HepG2 (cell line): ENCODE measurements at regions not wholly inside any gene's neighbourhood (a gene's known extent, or its start where the extent isn't known, plus 50 kb on each side); places are given as distances from the start of the nearest gene placed in this dataset.

Experiments
- ATAC-seq: fragments of 200-7000 bp; cut with Tn5 transposase; 3 replicates; pipeline ENCODE4 v1.9.1; 2020; ENCODE audit warnings: mild to moderate bottlenecking, moderate library complexity
- BruUV-seq: library from RNA; stranded (reverse); fragments of 400-500 nt; replicated peaks from 2 replicates; lab custom pipeline; 2021; lab: Mats Ljungman, UMichigan
- CTCF ChIA-PET: fragments of 300-600 bp; formaldehyde crosslinking; extraction: SDS; loops from one replicate; lab custom pipeline; 2021; ENCODE audit warnings: low total read pairs, inconsistent platforms, low intra/inter-chr PET ratio; lab: Yijun Ruan, JAX
- POLR2A ChIA-PET: fragments of 350-600 bp; sonication (Branson Sonifier 250); formaldehyde crosslinking; loops from one replicate; lab custom pipeline; 2020; ENCODE audit warnings: antibody characterized with exemption, inconsistent platforms; lab: Yijun Ruan, JAX
- DNase-seq: peaks from one replicate; pipeline ENCODE4 v3.0.0-alpha.2; 2015; ENCODE audit warnings: low spot score
- FAIRE-seq: peaks from 3 replicates; lab custom pipeline; 2011; peaks lifted over from hg19 to GRCh38; lab: Jason Lieb, UNC
- H2AFZ ChIP-seq: one replicate; pipeline ENCODE4 v1.6.1; 2011; ENCODE audit warnings: low read length, inconsistent platforms
- H3K27ac ChIP-seq: fragments of 300-600 bp; 3 replicates; pipeline ENCODE4 v1.8.0; 2011; ENCODE audit warnings: mixed run types, mild to moderate bottlenecking, mixed read lengths, low read length, inconsistent platforms; ENCODE audit not compliant: insufficient read depth; ENCODE audit errors: extremely low read length
- H3K27me3 ChIP-seq, 2 experiments: fragments of 200-600 bp in 1 of 2; 2 replicates in 1 of 2; 3 replicates in 1 of 2; pipeline versions ENCODE4 v1.6.0 to v1.8.0; 2011; ENCODE audit warnings: low read length in 2 of 2, mild to moderate bottlenecking in 2 of 2, moderate library complexity in 2 of 2, inconsistent platforms in 1 of 2; ENCODE audit not compliant: insufficient read depth in 2 of 2, control insufficient read depth in 1 of 2
- H3K36me3 ChIP-seq, 2 experiments: fragments of 200-600 bp in 1 of 2; replicated peaks in 1 of 2; 2 replicates in 1 of 2; 3 replicates in 1 of 2; pipeline versions ENCODE4 v1.5.1 to v1.8.0; 2011; ENCODE audit warnings: low read length in 2 of 2, inconsistent platforms in 1 of 2; ENCODE audit not compliant: insufficient read depth in 2 of 2, control insufficient read depth in 1 of 2
- H3K4me1 ChIP-seq: 2 replicates; pipeline ENCODE4 v1.5.1; 2012; ENCODE audit warnings: low read length, inconsistent platforms; ENCODE audit not compliant: insufficient read depth
- H3K4me2 ChIP-seq: 2 replicates; pipeline ENCODE4 v1.6.0; 2011; ENCODE audit warnings: low read depth, low read length, inconsistent platforms
- H3K4me3 ChIP-seq, 3 experiments: fragments of 200-600 bp in 1 of 3; sonication (generic), shearing (Covaris generic) in 1 of 3; replicated peaks in 1 of 3; 2 replicates each; pipeline ENCODE4 v1.5.1; 2011 to 2016; ENCODE audit warnings: low read length in 3 of 3, inconsistent platforms in 2 of 3, low read depth in 2 of 3, mild to moderate bottlenecking in 2 of 3, control low read depth in 1 of 3, mixed read lengths in 1 of 3; ENCODE audit not compliant: insufficient read depth in 1 of 3
- H3K79me2 ChIP-seq: one replicate; pipeline ENCODE4 v1.6.1; 2011; ENCODE audit warnings: low read length, inconsistent platforms; ENCODE audit not compliant: insufficient read depth
- H3K9ac ChIP-seq: 2 replicates; pipeline ENCODE4 v1.6.0; 2011; ENCODE audit warnings: mild to moderate bottlenecking, low read depth, low read length, inconsistent platforms; ENCODE audit not compliant: insufficient read depth
- H3K9me3 ChIP-seq: 2 replicates; pipeline ENCODE4 v1.5.1; 2012; ENCODE audit warnings: mild to moderate bottlenecking, low read length
- H4K20me1 ChIP-seq: 2 replicates; pipeline ENCODE4 v1.6.0; 2011; ENCODE audit warnings: inconsistent platforms, mild to moderate bottlenecking, low read length, moderate library complexity; ENCODE audit not compliant: insufficient read depth
- CENPT ChIP-seq: sonication (generic); formaldehyde crosslinking; IDR thresholded peaks from 2 replicates; pipeline ENCODE4 v1.8.0; 2022; ENCODE audit warnings: low read depth, mild to moderate bottlenecking, moderate library complexity, missing genetic modification reagents
- EEA1 ChIP-seq: sonication (generic); formaldehyde crosslinking; IDR thresholded peaks from 2 replicates; pipeline ENCODE4 v1.5.1; 2020; ENCODE audit warnings: mild to moderate bottlenecking, missing genetic modification reagents, borderline replicate concordance
- HDAC1 ChIP-seq: sonication (generic); formaldehyde crosslinking; IDR thresholded peaks from 2 replicates; pipeline ENCODE4 v1.5.1; 2020; ENCODE audit warnings: mild to moderate bottlenecking, missing genetic modification reagents
- MAFG ChIP-seq: sonication (generic); formaldehyde crosslinking; IDR thresholded peaks from 2 replicates; pipeline ENCODE4 v1.5.1; 2020; ENCODE audit warnings: mild to moderate bottlenecking, missing genetic modification reagents
- MBNL3 ChIP-seq: fragments of 250-450 bp; sonication (Bioruptor Pico); conservative IDR thresholded peaks from 2 replicates; pipeline ENCODE4 v1.8.0; 2022; ENCODE audit warnings: mild to moderate bottlenecking, inconsistent platforms
- NFATC3 ChIP-seq: sonication (generic); formaldehyde crosslinking; IDR thresholded peaks from 2 replicates; pipeline ENCODE4 v1.5.1; 2020; ENCODE audit warnings: mild to moderate bottlenecking, missing genetic modification reagents
- POLR2G ChIP-seq: fragments of 200-400 bp; formaldehyde crosslinking; IDR thresholded peaks from 2 replicates; pipeline ENCODE4 v1.6.1; 2018; ENCODE audit warnings: mild to moderate bottlenecking, low read depth, low read length, moderate library complexity
- RAD21 ChIP-seq: fragments of 450-650 bp; formaldehyde crosslinking; IDR thresholded peaks from 2 replicates; pipeline ENCODE4 v1.5.0; 2020; ENCODE audit warnings: mild to moderate bottlenecking
- RELA ChIP-seq: sonication (generic); formaldehyde crosslinking; IDR thresholded peaks from 2 replicates; pipeline ENCODE4 v1.4.0; 2020; ENCODE audit warnings: missing genetic modification reagents
- RFXANK ChIP-seq: IDR thresholded peaks from 2 replicates; pipeline ENCODE4 v1.6.1; 2016
- SAFB2 ChIP-seq: sonication (generic); formaldehyde crosslinking; IDR thresholded peaks from 2 replicates; pipeline ENCODE4 v1.5.1; 2020; ENCODE audit warnings: missing genetic modification reagents, low read depth, mild to moderate bottlenecking, borderline replicate concordance
- SSRP1 ChIP-seq: IDR thresholded peaks from 2 replicates; pipeline ENCODE4 v1.6.1; 2016; ENCODE audit warnings: control low read depth
- ZFP37 ChIP-seq: sonication (generic); formaldehyde crosslinking; IDR thresholded peaks from 2 replicates; pipeline ENCODE4 v1.4.0; 2020; ENCODE audit warnings: missing genetic modification reagents, borderline replicate concordance
- ZFX ChIP-seq: sonication (generic); formaldehyde crosslinking; IDR thresholded peaks from 2 replicates; pipeline ENCODE4 v1.4.0; 2020; ENCODE audit warnings: mild to moderate bottlenecking, low read depth, missing genetic modification reagents, moderate library complexity
- ZNF709 ChIP-seq: sonication (generic); formaldehyde crosslinking; IDR thresholded peaks from 2 replicates; pipeline ENCODE4 v1.5.0; 2020; ENCODE audit warnings: mild to moderate bottlenecking, missing genetic modification reagents
- ZSCAN20 ChIP-seq: sonication (generic); formaldehyde crosslinking; IDR thresholded peaks from 2 replicates; pipeline ENCODE4 v1.4.0; 2020; ENCODE audit warnings: missing genetic modification reagents, mild to moderate bottlenecking, borderline replicate concordance
- ZSCAN25 ChIP-seq: sonication (generic); formaldehyde crosslinking; IDR thresholded peaks from 2 replicates; pipeline ENCODE4 v1.8.0; 2022; ENCODE audit warnings: mild to moderate bottlenecking, missing genetic modification reagents
- WGBS: methylation state at CpG from one replicate; pipeline ENCODE4 v1.1.6; 2017; ENCODE audit warnings: low lambda C conversion rate; 5-methylcytosine and 5-hydroxymethylcytosine counted together
- in situ Hi-C: cut with HindIII; loops from 2 replicates; pipeline ENCODE4 v1.10.0; 2017; ENCODE audit warnings: low pct_unique_long_range_greater_than_20kb; ENCODE audit not compliant: extremely low pct_ligation_motif_present
- intact Hi-C: fragments of 100-400 bp; cut with micrococcal nuclease; formaldehyde crosslinking; loops from one replicate; pipeline ENCODE4 v1.10.0; 2022; ENCODE audit not compliant: unreplicated experiment

DNA sequence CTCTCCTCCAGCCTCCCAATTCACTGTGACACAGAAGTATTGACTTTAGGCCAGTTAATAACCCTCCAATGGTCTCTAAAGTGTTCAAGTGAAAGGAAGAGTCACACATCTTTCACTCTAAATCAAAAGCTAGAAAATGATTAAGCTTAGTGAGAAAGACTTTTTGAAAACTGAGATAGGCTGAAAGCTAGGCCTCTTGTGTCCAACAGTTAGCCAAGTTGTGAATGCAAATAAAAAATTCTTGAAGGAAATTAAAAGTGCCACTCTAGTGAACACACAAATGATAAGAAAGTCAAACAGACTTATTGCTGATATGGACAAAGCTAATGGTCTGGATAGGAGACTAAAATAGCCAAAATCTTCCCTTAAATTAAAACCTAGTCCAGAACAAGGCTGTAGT lies 687.2 kb downstream of the TRIML1 start:
- H3K27ac ChIP-seq, result no peak overlapping the region
- no TSS peak for BruUV-seq
- H3K4me2 ChIP-seq, result no peak overlapping the region
- H3K79me2 ChIP-seq, result no peaks in the 10 kb centered on the region
- in situ Hi-C loops (no loop called here), intact Hi-C loops (no loop called here)
- no peaks in the 10 kb centered on the region for H3K27me3 ChIP-seq
- ChIA-PET CTCF (no interaction called here), POLR2A (no interaction called here)
- H4K20me1 ChIP-seq, result no peaks in the 10 kb centered on the region
- no peak overlapping the region for H2AFZ ChIP-seq
- H3K4me1 ChIP-seq, result no peaks in the 10 kb centered on the region
- no peaks in the 10 kb centered on the region for H3K36me3 ChIP-seq
- FAIRE-seq (no peak), DNase-seq (no peak), ATAC-seq (no peak)
- peaks cover 5% of the 10 kb centered on the region; the same call in 1 of the 2 replicates for H3K9me3 ChIP-seq
- H3K9ac ChIP-seq, result no peak overlapping the region
- TF ChIP-seq CENPT (CRISPR knock-in tag) (no peak), NFATC3 (no peak), RFXANK (CRISPR knock-in tag) (no peak), MAFG (CRISPR knock-in tag) (no peak), RAD21 (CRISPR knock-in tag) (no peak), ZFX (CRISPR knock-in tag) (no peak), SSRP1 (CRISPR knock-in tag) (no peak), RELA (CRISPR knock-in tag) (no peak), POLR2G (no peak)
- no peak overlapping the region for H3K4me3 ChIP-seq

DNA sequence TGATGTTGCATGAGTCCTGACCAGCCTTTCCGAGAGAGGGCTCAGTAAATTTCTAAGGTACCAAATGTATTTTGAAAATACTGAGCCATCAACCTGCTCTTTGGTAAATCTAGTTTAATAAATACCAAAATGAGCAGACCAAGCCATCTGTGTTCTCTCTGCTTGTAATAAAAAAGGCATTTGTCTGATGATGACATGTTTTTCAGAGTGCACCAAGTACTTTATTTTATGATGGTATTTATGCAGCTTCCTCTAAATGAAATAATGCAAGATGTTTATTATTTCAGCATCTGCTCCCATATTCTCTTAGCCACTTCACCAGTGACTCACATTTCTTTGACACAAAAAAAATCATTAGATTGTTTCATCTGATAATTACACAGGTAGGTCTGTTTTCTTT lies 700.5 kb downstream of the TRIML1 start:
- ChIA-PET CTCF (no interaction called here), POLR2A (no interaction called here)
- Histone ChIP-seq H3K79me2 (no peaks in the 10 kb centered on the region), H4K20me1 (no peaks in the 10 kb centered on the region), H3K9me3 (no peaks in the 10 kb centered on the region; the same call in 1 of the 2 replicates), H3K4me1 (no peaks in the 10 kb centered on the region), H3K27me3 (no peaks in the 10 kb centered on the region), H3K4me3 (no peak overlapping the region), H3K36me3 (no peaks in the 10 kb centered on the region), H3K9ac (no peak overlapping the region), H3K4me2 (no peak overlapping the region), H3K27ac (no peak overlapping the region), H2AFZ (no peak overlapping the region)
- BruUV-seq, result no TSS peak
- 4% methylated on average over 1 of the region's 1 CpG for WGBS
- FAIRE-seq, result no peak
- no peak for DNase-seq
- no peak for ATAC-seq
- in situ Hi-C loops, result no loop called here
- intact Hi-C loops, result no loop called here
- TF ChIP-seq HDAC1 (CRISPR knock-in tag), result no peak
- no peak for TF ChIP-seq ZFP37 (CRISPR knock-in tag)
- TF ChIP-seq ZSCAN20, result no peak
- no peak for TF ChIP-seq ZSCAN25
- TF ChIP-seq SAFB2 (CRISPR knock-in tag), result no peak
- no peak for TF ChIP-seq ZNF709
- TF ChIP-seq EEA1 (CRISPR knock-in tag), result no peak
- no peak for TF ChIP-seq MBNL3 (CRISPR knock-in tag)
